ENCODE measurements at regions not wholly inside any gene's neighbourhood (a gene's known extent, or its start where the extent isn't known, plus 50 kb on each side); places are given as distances from the start of the nearest gene placed in this dataset.
"Not testable (repeated sequence)": the region's sequence is repeated elsewhere in the genome, so short reads cannot be mapped to it uniquely, and the experiment has no call there.

- no peak for TF ChIP-seq CTCF (IDR thresholded peaks at IDR 0.05; ENCODE audit: low read depth, low read length)
- DNase-seq (ENCODE audit: extremely low read depth, low read depth) = no peak
Observed at GRCh38 chr12:131260251-131260905, 306.7 kb downstream of the ADGRD1 start.

GRCh38 chr12:131260954-131261353 lies 307.2 kb downstream of the ADGRD1 start:
- DNase-seq (ENCODE audit: extremely low read depth, low read depth) = no peak
- TF ChIP-seq CTCF (IDR thresholded peaks at IDR 0.05; ENCODE audit: low read depth, low read length) = no peak

GRCh38 chr12:131261906-131262305 lies 308.2 kb downstream of the ADGRD1 start:
- TF ChIP-seq CTCF (IDR thresholded peaks at IDR 0.05; ENCODE audit: low read depth, low read length) = no peak
- DNase-seq (ENCODE audit: extremely low read depth, low read depth) = no peak

- TF ChIP-seq CTCF (IDR thresholded peaks at IDR 0.05; ENCODE audit: low read depth, low read length) = no peak
- DNase-seq (ENCODE audit: extremely low read depth, low read depth) = no peak
Observed at GRCh38 chr12:131263626-131264025, 309.9 kb downstream of the ADGRD1 start.

GRCh38 chr12:131264635-131265034 lies 310.9 kb downstream of the ADGRD1 start:
- no peak for DNase-seq (ENCODE audit: extremely low read depth, low read depth)
- no peak for TF ChIP-seq CTCF (IDR thresholded peaks at IDR 0.05; ENCODE audit: low read depth, low read length)

GRCh38 chr12:131266591-131267467 lies 313.1 kb downstream of the ADGRD1 start:
- TF ChIP-seq CTCF (IDR thresholded peaks at IDR 0.05; ENCODE audit: low read depth, low read length) = no peak
- DNase-seq (ENCODE audit: extremely low read depth, low read depth) = no peak

GRCh38 chr12:131267576-131267975 lies 313.9 kb downstream of the ADGRD1 start:
- TF ChIP-seq CTCF (IDR thresholded peaks at IDR 0.05; ENCODE audit: low read depth, low read length) = no peak
- no peak for DNase-seq (ENCODE audit: extremely low read depth, low read depth)

- not testable (repeated sequence) for DNase-seq (ENCODE audit: extremely low read depth, low read depth)
Observed at GRCh38 chr12:131268123-131268522, 314.4 kb downstream of the ADGRD1 start.

GRCh38 chr12:131268571-131268970 lies 314.9 kb downstream of the ADGRD1 start:
- not testable (repeated sequence) for DNase-seq (ENCODE audit: extremely low read depth, low read depth)
